Mesenchymal stem cell (in vitro differentiated cells and primary cell): ENCODE measurements at regions not wholly inside any gene's neighbourhood (a gene's known extent, or its start where the extent isn't known, plus 50 kb on each side); places are given as distances from the start of the nearest gene placed in this dataset.

Experiments used
- DNase-seq: peaks from one replicate; pipeline ENCODE4 v3.0.0-alpha.2; 2013
- H2AFZ ChIP-seq: one replicate; pipeline ENCODE4 v1.6.1; 2013; ENCODE audit warnings: low read depth, mild to moderate bottlenecking, control low read depth, inconsistent platforms, low read length, moderate library complexity
- H2AK5ac ChIP-seq: 2 replicates; pipeline ENCODE4 v1.6.1; 2013; ENCODE audit warnings: low read length, moderate library complexity, mild to moderate bottlenecking, inconsistent platforms; ENCODE audit not compliant: severe bottlenecking
- H2BK120ac ChIP-seq: one replicate; pipeline ENCODE4 v1.6.1; 2013; ENCODE audit warnings: low read depth, mild to moderate bottlenecking, inconsistent platforms, low read length, moderate library complexity
- H2BK12ac ChIP-seq, 2 experiments: one replicate each; pipeline ENCODE4 v1.6.1; 2013; ENCODE audit warnings: inconsistent platforms in 2 of 2, low read length in 2 of 2, mild to moderate bottlenecking in 2 of 2, moderate library complexity in 2 of 2, control low read depth in 1 of 2
- H2BK15ac ChIP-seq: one replicate; pipeline ENCODE4 v1.6.1; 2013; ENCODE audit warnings: mild to moderate bottlenecking, low read depth, inconsistent platforms; ENCODE audit not compliant: poor library complexity, severe bottlenecking
- H2BK5ac ChIP-seq: 2 replicates; pipeline ENCODE4 v1.6.1; 2013; ENCODE audit warnings: low read depth, mild to moderate bottlenecking, low read length, control low read depth, inconsistent platforms; ENCODE audit not compliant: poor library complexity, severe bottlenecking
- H3K14ac ChIP-seq, 2 experiments: one replicate each; pipeline ENCODE4 v1.6.1; 2013; ENCODE audit warnings: inconsistent platforms in 2 of 2, low read length in 2 of 2, control low read depth in 1 of 2, mild to moderate bottlenecking in 1 of 2, moderate library complexity in 1 of 2
- H3K18ac ChIP-seq, 2 experiments: one replicate each; pipeline ENCODE4 v1.6.1; 2013; ENCODE audit warnings: inconsistent platforms in 2 of 2, low read length in 2 of 2, control low read depth in 1 of 2, low read depth in 1 of 2, mild to moderate bottlenecking in 1 of 2
- H3K23ac ChIP-seq, 2 experiments: one replicate each; pipeline ENCODE4 v1.6.1; 2013; ENCODE audit warnings: inconsistent platforms in 2 of 2, low read length in 2 of 2, mild to moderate bottlenecking in 2 of 2, moderate library complexity in 2 of 2, control low read depth in 1 of 2
- H3K27ac ChIP-seq: 2 replicates; pipeline ENCODE4 v1.5.1; 2013; ENCODE audit warnings: mild to moderate bottlenecking, moderate library complexity, low read length, control low read depth, inconsistent platforms; ENCODE audit not compliant: poor library complexity, severe bottlenecking
- H3K27me3 ChIP-seq, 2 experiments: 2 replicates each; pipeline versions ENCODE4 v1.6.1 to v1.7.0; 2013; ENCODE audit warnings: low read length in 2 of 2, mild to moderate bottlenecking in 2 of 2, moderate library complexity in 2 of 2, control low read depth in 1 of 2, inconsistent platforms in 1 of 2; ENCODE audit not compliant: control insufficient read depth in 1 of 2, insufficient read depth in 1 of 2
- H3K36me3 ChIP-seq, 2 experiments: 2 replicates each; pipeline versions ENCODE4 v1.6.1 to v1.7.0; 2013; ENCODE audit warnings: low read length in 2 of 2, control low read depth in 1 of 2, inconsistent platforms in 1 of 2, low read depth in 1 of 2, mild to moderate bottlenecking in 1 of 2; ENCODE audit not compliant: insufficient read depth in 2 of 2, control insufficient read depth in 1 of 2
- H3K4ac ChIP-seq, 2 experiments: one replicate each; pipeline ENCODE4 v1.6.1; 2013; ENCODE audit warnings: inconsistent platforms in 2 of 2, low read length in 2 of 2, mild to moderate bottlenecking in 2 of 2, moderate library complexity in 2 of 2, control low read depth in 1 of 2, low read depth in 1 of 2
- H3K4me1 ChIP-seq: 2 replicates; pipeline ENCODE4 v1.6.1; 2013; ENCODE audit warnings: low read depth, low read length, control low read depth; ENCODE audit not compliant: control insufficient read depth, insufficient read depth
- H3K4me2 ChIP-seq: 2 replicates; pipeline ENCODE4 v1.6.1; 2013; ENCODE audit warnings: low read length, mild to moderate bottlenecking, inconsistent platforms; ENCODE audit not compliant: poor library complexity, severe bottlenecking
- H3K4me3 ChIP-seq, 2 experiments: 2 replicates each; pipeline versions ENCODE4 v1.5.1 to v1.7.0; 2013; ENCODE audit warnings: low read length in 2 of 2, mild to moderate bottlenecking in 2 of 2, control low read depth in 1 of 2, low read depth in 1 of 2; ENCODE audit not compliant: insufficient read depth in 1 of 2
- H3K79me1 ChIP-seq: replicated peaks from 2 replicates; pipeline ENCODE4 v1.6.1; 2013; ENCODE audit warnings: mild to moderate bottlenecking, control low read depth, low read length, inconsistent platforms; ENCODE audit not compliant: poor library complexity, severe bottlenecking
- H3K9ac ChIP-seq: 2 replicates; pipeline ENCODE4 v1.7.0; 2013; ENCODE audit warnings: mild to moderate bottlenecking, low read length, moderate library complexity
- H3K9me3 ChIP-seq: 2 replicates; pipeline ENCODE4 v1.7.0; 2013; ENCODE audit warnings: mild to moderate bottlenecking, low read length; ENCODE audit not compliant: control insufficient read depth
- H4K8ac ChIP-seq: one replicate; pipeline ENCODE4 v1.6.1; 2013; ENCODE audit warnings: inconsistent platforms, mild to moderate bottlenecking, low read length, moderate library complexity
- H4K91ac ChIP-seq: one replicate; pipeline ENCODE4 v1.6.1; 2013; ENCODE audit warnings: mild to moderate bottlenecking, low read length, inconsistent platforms
- WGBS: methylation state at CpG from one replicate; pipeline ENCODE4 v1.1.7; 2013; ENCODE audit warnings: mixed read lengths; 5-methylcytosine and 5-hydroxymethylcytosine counted together

DNA sequence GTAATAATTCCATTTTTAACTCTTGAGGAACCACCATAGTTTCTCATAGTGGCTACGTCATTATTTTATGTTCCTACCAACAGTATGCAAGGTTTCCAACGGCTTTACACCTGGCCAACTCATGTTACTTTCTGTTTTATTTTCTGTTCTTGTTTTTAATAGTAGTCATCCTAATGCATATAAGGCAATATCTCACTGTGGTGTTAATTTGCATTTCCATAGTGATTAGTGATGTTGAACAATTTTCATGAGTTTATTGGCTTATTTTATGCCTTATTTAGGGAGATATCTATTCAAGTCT, 465.5 kb upstream of the KLF6 start:
- Histone ChIP-seq H2BK5ac (no peak overlapping the region), H2BK15ac (no peak overlapping the region), H3K23ac (no peak overlapping the region), H3K4me2 (no peak overlapping the region), H3K4ac (no peak overlapping the region), H2BK120ac (no peak overlapping the region), H3K27me3 (no peaks in the 10 kb centered on the region), H4K8ac (no peak overlapping the region), H3K4me1 (no peaks in the 10 kb centered on the region), H3K36me3 (no peaks in the 10 kb centered on the region), H3K9ac (no peak overlapping the region), H2AFZ (no peak overlapping the region), H3K79me1 (no peaks in the 10 kb centered on the region), H4K91ac (no peak overlapping the region), H2AK5ac (no peak overlapping the region), H2BK12ac (no peak overlapping the region), H3K9me3 (no peaks in the 10 kb centered on the region), H3K18ac (no peak overlapping the region), H3K4me3 (no peak overlapping the region), H3K14ac (no peak overlapping the region), H3K27ac (no peak overlapping the region)
- WGBS: 80% methylated on average over 1 of the region's 2 CpGs
- no peak for DNase-seq

- Histone ChIP-seq H2BK12ac (peak overlapping the region; percentile 33 to 75), H2BK15ac (no peak overlapping the region), H3K27me3 (no peaks in the 10 kb centered on the region), H4K8ac (no peak overlapping the region), H2AK5ac (peak overlapping the region; percentile 20), H3K9me3 (no peaks in the 10 kb centered on the region), H4K91ac (no peak overlapping the region), H3K4ac (peak overlapping the region in 1 of 2 experiments; percentile 4), H2BK5ac (no peak overlapping the region), H3K27ac (no peak overlapping the region), H3K4me2 (no peak overlapping the region), H3K36me3 (no peaks in the 10 kb centered on the region), H3K79me1 (no peaks in the 10 kb centered on the region), H3K4me1 (no peaks in the 10 kb centered on the region), H2BK120ac (no peak overlapping the region), H3K14ac (no peak overlapping the region), H2AFZ (no peak overlapping the region), H3K23ac (no peak overlapping the region), H3K4me3 (no peak overlapping the region), H3K18ac (peak overlapping the region; percentile 16 to 49), H3K9ac (peak overlapping the region; percentile 46)
- DNase-seq: no peak
- WGBS: 79% methylated on average over 4 of the region's 4 CpGs
Measured at GRCh38 chr10:4249841-4250586, 465.0 kb upstream of the KLF6 start.

- H2BK120ac ChIP-seq: no peak overlapping the region
- H3K4me3 ChIP-seq: peak overlapping the region in 1 of 2 experiments; percentile 59
- H3K27me3 ChIP-seq: no peaks in the 10 kb centered on the region
- H4K8ac ChIP-seq: no peak overlapping the region
- H2BK15ac ChIP-seq: no peak overlapping the region
- H2BK12ac ChIP-seq: peak overlapping the region in 1 of 2 experiments; percentile 8
- H3K4me2 ChIP-seq: no peak overlapping the region
- H3K27ac ChIP-seq: peak overlapping the region; percentile 27
- H3K4ac ChIP-seq: no peak overlapping the region
- no peak overlapping the region for H2BK5ac ChIP-seq
- H3K9me3 ChIP-seq: no peaks in the 10 kb centered on the region
- DNase-seq: no peak
- H3K36me3 ChIP-seq: no peaks in the 10 kb centered on the region
- peaks cover 2% of the 10 kb centered on the region for H3K4me1 ChIP-seq
- H2AFZ ChIP-seq: no peak overlapping the region
- no peaks in the 10 kb centered on the region for H3K79me1 ChIP-seq
- no peak overlapping the region for H4K91ac ChIP-seq
- H3K18ac ChIP-seq: peak overlapping the region; percentile 54 to 72
- WGBS: 86% methylated on average over 5 of the region's 5 CpGs
- no peak overlapping the region for H3K14ac ChIP-seq
- H3K9ac ChIP-seq: peak overlapping the region; percentile 85
- peak overlapping the region; percentile 82 for H2AK5ac ChIP-seq
- no peak overlapping the region for H3K23ac ChIP-seq
Measured at GRCh38 chr10:4247379-4247778, 462.4 kb upstream of the KLF6 start.

DNA sequence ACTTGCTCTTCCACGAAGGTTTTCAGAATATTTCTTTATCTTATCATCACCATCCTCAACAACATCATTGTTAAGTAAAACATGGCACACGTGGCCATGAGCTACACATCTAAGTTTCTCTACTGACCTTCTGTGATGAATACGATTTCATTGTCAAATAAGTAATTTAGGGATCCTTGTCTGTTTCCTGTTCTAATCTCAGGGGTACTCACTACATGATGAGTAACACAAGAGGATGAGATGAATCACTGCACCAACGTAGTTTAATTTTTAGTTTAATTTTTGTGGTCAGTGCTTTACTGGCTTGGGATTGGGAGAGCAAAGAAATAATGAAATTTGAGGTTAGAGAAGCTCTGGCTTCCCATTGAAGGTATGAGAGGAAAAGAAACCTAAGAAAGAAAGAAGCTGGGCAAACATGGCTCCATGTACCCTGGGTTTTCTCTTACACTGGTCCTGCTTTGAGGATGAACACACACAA, 461.9 kb upstream of the KLF6 start:
- H3K79me1 ChIP-seq: no peaks in the 10 kb centered on the region
- H3K9ac ChIP-seq: peak overlapping the region; percentile 85
- H3K4me3 ChIP-seq: peak overlapping the region in 1 of 2 experiments; percentile 59
- 0% methylated on average over 4 of the region's 4 CpGs for WGBS
- H3K18ac ChIP-seq: peak overlapping the region in 1 of 2 experiments; percentile 54
- no peak overlapping the region for H3K4ac ChIP-seq
- H3K4me1 ChIP-seq: peaks cover 2% of the 10 kb centered on the region
- H2BK5ac ChIP-seq: no peak overlapping the region
- H2BK15ac ChIP-seq: no peak overlapping the region
- H2AFZ ChIP-seq: no peak overlapping the region
- H3K23ac ChIP-seq: no peak overlapping the region
- no peak overlapping the region for H3K4me2 ChIP-seq
- no peaks in the 10 kb centered on the region for H3K36me3 ChIP-seq
- no peak overlapping the region for H2BK120ac ChIP-seq
- no peak overlapping the region for H3K14ac ChIP-seq
- no peak overlapping the region for H2AK5ac ChIP-seq
- peak overlapping the region in 1 of 2 experiments; percentile 8 for H2BK12ac ChIP-seq
- H4K91ac ChIP-seq: no peak overlapping the region
- H4K8ac ChIP-seq: no peak overlapping the region
- peak; percentile 91 for DNase-seq
- no peaks in the 10 kb centered on the region for H3K27me3 ChIP-seq
- H3K27ac ChIP-seq: peak overlapping the region; percentile 28
- no peaks in the 10 kb centered on the region for H3K9me3 ChIP-seq
